BJ (cell line): ENCODE measurements at regions not wholly inside any gene's neighbourhood (a gene's known extent, or its start where the extent isn't known, plus 50 kb on each side); places are given as distances from the start of the nearest gene placed in this dataset.
"Not testable (repeated sequence)": the region's sequence is repeated elsewhere in the genome, so short reads cannot be mapped to it uniquely, and the experiment has no call there.

Source experiments
- CTCF ChIA-PET: fragments of 350-600 bp; formaldehyde crosslinking; extraction: SDS; loops from one replicate; lab custom pipeline; 2021; ENCODE audit warnings: antibody characterized with exemption, inconsistent platforms; lab: Yijun Ruan, JAX
- POLR2A ChIA-PET: fragments of 300-600 bp; sonication (Branson Sonifier 250); formaldehyde crosslinking; extraction: SDS; loops from one replicate; lab custom pipeline; 2021; ENCODE audit warnings: antibody characterized with exemption; lab: Charles Lee
- DNase-seq: peaks from one replicate; pipeline ENCODE4 v3.0.0-alpha.2; 2011; ENCODE audit warnings: low read depth
- H3K27me3 ChIP-seq: 2 replicates; pipeline ENCODE4 v1.6.0; 2011; ENCODE audit warnings: low read length; ENCODE audit not compliant: control insufficient read depth, insufficient read depth
- H3K36me3 ChIP-seq: 2 replicates; pipeline ENCODE4 v1.5.1; 2011; ENCODE audit warnings: low read length; ENCODE audit not compliant: control insufficient read depth, insufficient read depth
- H3K4me3 ChIP-seq: 2 replicates; pipeline ENCODE4 v1.5.1; 2011; ENCODE audit warnings: low read depth, mild to moderate bottlenecking, control low read depth, low read length
- TF ChIP-seq, protein P1 (sequence below): IDR thresholded peaks from 2 replicates; pipeline ENCODE4 v1.5.1; 2011; ENCODE audit warnings: low read depth, mild to moderate bottlenecking, control low read depth, inconsistent platforms, low read length, moderate library complexity; ENCODE audit not compliant: insufficient read depth

DNA sequence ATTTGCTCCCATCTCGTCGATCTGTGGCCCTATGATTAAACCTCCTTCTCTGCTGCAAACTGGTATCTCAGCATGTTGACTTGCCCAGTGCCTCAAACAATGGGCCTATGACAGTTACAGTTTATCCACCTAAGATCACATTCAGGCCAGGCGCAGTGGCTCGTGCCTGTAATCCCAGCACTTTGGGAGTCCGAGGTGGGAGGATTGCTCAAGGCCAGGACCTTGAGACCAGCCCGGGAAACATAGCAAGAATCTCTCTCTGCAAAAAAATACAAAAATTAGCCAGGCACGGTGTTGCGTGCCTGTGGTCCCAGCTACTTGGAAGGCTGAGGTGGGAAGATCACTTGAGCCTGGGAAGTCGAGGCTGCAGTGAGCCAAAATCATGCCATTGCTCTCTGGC is 79.8 kb upstream of the ADGRL1 start:
- CTCF ChIA-PET, DNase-seq, H3K36me3 ChIP-seq, H3K27me3 ChIP-seq, POLR2A ChIA-PET, H3K4me3 ChIP-seq: not testable (repeated sequence)

DNA sequence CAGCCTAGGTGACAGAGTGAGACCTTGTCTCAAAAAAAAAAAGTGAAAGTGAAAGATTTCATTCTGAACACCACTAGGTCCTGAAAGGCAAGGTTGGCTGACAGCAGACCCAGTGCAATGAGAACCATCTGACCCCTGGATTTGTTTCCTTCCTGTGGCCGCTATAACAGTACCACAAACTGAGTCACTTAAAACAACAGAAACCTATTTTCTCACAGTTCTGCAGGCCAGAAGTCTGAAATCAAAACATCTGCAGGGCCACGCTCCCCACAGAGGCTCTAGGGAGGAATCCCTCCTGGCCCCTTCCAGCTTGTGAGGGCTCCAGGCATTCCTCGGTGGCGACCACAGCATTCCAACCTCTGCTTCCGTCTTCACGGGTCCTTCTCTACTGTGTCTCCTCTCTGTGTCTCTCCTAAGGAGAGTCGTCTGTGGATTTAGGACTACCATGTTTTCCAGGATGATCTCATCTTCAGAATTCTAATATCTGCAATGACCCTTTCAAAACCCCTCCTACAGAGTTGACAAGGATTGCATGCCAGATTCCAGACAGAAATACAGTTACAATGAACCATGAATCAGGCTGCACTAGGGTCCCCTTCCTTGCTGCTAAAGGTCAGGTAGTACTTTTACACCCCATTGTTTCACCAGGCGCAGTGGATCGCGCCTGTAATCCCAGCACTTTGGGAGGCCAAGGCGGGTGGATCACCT is 78.0 kb upstream of the ADGRL1 start:
- CTCF ChIA-PET, POLR2A ChIA-PET, H3K4me3 ChIP-seq, H3K36me3 ChIP-seq: not testable (repeated sequence)
- peaks cover 11% of the 10 kb centered on the region for H3K27me3 ChIP-seq
- DNase-seq, result peak; percentile 89

DNA sequence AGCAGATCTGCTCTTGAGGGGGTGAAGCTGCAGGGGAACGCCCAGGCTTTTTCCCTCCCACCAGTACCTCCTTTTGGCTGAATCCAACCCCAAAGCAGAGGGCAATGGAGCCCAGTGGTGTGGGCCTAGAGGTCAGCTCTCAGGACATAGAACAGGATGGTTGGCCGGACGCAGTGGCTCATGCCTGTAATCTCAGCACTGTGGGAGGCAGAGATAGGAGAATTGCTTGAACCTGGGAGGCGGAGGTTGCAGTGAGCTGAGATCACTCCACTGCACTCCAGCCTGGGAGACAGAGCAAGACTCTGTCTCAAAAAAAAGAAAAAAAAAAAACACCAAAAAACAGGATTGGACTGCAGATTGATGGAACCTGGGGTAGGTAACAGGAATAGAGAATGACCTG is 73.3 kb upstream of the ADGRL1 start:
- POLR2A ChIA-PET, result not testable (repeated sequence)

DNA sequence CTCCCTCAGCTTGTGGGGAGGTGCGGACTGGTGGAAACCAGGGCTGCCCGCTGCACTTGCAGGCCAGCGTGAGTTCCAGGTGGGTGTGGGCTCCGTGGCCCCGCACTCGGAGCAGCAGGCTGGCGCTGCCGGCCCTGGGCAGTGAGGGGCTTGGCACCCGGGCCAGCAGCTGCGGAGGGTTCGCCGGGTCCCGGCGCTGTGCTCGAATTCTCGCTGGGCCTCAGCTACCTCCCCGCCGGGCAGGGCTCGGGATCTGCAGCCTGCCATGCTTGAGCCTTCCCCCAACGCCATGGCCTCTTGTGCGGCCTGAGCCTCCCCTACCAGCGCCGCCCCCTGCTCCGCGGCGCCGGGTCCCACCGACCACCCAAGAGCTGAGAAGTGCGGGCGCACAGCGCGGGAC is 71.6 kb upstream of the ADGRL1 start:
- Histone ChIP-seq H3K4me3 (no peak overlapping the region), H3K27me3 (peaks cover 8% of the 10 kb centered on the region), H3K36me3 (no peaks in the 10 kb centered on the region)
- TF ChIP-seq, protein P1, sequence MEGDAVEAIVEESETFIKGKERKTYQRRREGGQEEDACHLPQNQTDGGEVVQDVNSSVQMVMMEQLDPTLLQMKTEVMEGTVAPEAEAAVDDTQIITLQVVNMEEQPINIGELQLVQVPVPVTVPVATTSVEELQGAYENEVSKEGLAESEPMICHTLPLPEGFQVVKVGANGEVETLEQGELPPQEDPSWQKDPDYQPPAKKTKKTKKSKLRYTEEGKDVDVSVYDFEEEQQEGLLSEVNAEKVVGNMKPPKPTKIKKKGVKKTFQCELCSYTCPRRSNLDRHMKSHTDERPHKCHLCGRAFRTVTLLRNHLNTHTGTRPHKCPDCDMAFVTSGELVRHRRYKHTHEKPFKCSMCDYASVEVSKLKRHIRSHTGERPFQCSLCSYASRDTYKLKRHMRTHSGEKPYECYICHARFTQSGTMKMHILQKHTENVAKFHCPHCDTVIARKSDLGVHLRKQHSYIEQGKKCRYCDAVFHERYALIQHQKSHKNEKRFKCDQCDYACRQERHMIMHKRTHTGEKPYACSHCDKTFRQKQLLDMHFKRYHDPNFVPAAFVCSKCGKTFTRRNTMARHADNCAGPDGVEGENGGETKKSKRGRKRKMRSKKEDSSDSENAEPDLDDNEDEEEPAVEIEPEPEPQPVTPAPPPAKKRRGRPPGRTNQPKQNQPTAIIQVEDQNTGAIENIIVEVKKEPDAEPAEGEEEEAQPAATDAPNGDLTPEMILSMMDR, result no peak
- DNase-seq, result no peak
- ChIA-PET CTCF (interaction anchor here (1.0 kb wide), 1 partner anchor 14 kb away, joined by 3 read pairs; no protein-coding TSS in a partner anchor), POLR2A (no interaction called here)

More for the DNA sequence above, 73.3 kb upstream of the ADGRL1 start:
- CTCF ChIA-PET, result interaction anchor here (0.7 to 0.9 kb wide), 2 partner anchors 9 to 69 kb away, joined by 3 read pairs; no protein-coding TSS in a partner anchor
- H3K27me3 ChIP-seq, DNase-seq, H3K36me3 ChIP-seq, H3K4me3 ChIP-seq: not testable (repeated sequence)

DNA sequence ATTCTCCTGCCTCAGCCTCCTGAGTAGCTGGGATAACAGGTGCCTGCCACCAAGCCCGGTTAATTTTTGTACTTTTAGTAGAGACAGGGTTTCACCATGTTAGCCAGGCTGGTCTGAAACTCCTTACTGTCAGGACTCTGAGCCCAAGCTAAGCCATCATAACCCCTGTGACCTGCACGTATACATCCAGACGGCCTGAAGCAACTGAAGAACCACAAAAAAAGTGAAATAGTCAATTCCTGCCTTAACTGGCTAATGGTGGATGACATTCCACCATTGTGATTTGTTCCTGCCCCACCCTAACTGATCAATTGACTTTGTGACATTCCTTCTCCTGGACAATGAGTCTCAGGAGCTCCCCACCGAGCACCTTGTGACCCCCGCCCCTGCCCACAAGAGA is 69.9 kb upstream of the ADGRL1 start:
- CTCF ChIA-PET, POLR2A ChIA-PET, H3K36me3 ChIP-seq, DNase-seq, H3K4me3 ChIP-seq: not testable (repeated sequence)
- peaks cover 13% of the 10 kb centered on the region for H3K27me3 ChIP-seq

GRCh38 chr19:14272623-14273022 is 66.7 kb upstream of the ADGRL1 start:
- H3K27me3 ChIP-seq, result peaks cover 11% of the 10 kb centered on the region; the same call in 1 of the 2 replicates
- CTCF ChIA-PET, result interaction anchor here (0.6 to 1.5 kb wide), 2 partner anchors 22 to 83 kb away, joined by 3 read pairs; no protein-coding TSS in a partner anchor
- no peak overlapping the region for H3K4me3 ChIP-seq
- TF ChIP-seq, protein P1, result no peak
- DNase-seq, result no peak
- POLR2A ChIA-PET, result interaction anchor here (0.6 kb wide), 1 partner anchor 10 kb away, joined by 3 read pairs; no protein-coding TSS in a partner anchor
- H3K36me3 ChIP-seq, result no peaks in the 10 kb centered on the region

- Histone ChIP-seq H3K27me3 (peaks cover 15% of the 10 kb centered on the region), H3K4me3 (no peak overlapping the region), H3K36me3 (no peaks in the 10 kb centered on the region)
- CTCF ChIA-PET, result interaction anchor here (1.5 kb wide), 1 partner anchor 21 kb away, joined by 3 read pairs; no protein-coding TSS in a partner anchor
- no peak for DNase-seq
- POLR2A ChIA-PET, result no interaction called here
- TF ChIP-seq, protein P1, result no peak
Measured at GRCh38 chr19:14271840-14272239, 65.9 kb upstream of the ADGRL1 start.

DNA sequence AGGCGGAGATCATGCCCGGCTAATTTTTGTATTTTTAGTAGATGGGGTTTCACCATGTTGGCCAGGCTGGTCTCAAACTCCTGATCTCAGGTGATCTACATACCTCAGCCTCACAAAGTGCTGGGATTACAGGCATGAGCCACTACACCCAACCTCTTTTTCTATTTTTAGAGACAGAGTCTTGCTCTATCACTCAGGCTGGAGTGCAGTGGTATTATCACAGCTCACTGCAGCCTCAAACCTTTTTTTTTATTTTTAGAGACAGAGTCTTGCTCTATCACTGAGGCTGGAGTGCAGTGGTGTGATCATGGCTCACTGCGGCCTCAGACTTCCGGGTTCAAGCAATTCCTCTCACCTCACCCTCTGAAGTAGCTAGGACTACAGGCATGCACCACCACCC is 64.6 kb upstream of the ADGRL1 start:
- H3K36me3 ChIP-seq, CTCF ChIA-PET, H3K4me3 ChIP-seq, DNase-seq, POLR2A ChIA-PET: not testable (repeated sequence)
- peaks cover 24% of the 10 kb centered on the region for H3K27me3 ChIP-seq
